GM19467 (cell line): ENCODE measurements at regions not wholly inside any gene's neighbourhood (a gene's known extent, or its start where the extent isn't known, plus 50 kb on each side); places are given as distances from the start of the nearest gene placed in this dataset.
"Not testable (repeated sequence)": the region's sequence is repeated elsewhere in the genome, so short reads cannot be mapped to it uniquely, and the experiment has no call there.

ENCODE experiments used
- ATAC-seq: cut with Tn5 transposase; IDR thresholded peaks from one replicate; pipeline ENCODE4 v1.9.1; 2021; ENCODE audit warnings: mild to moderate bottlenecking, moderate library complexity; ENCODE audit not compliant: unreplicated experiment

- ATAC-seq, result no peak
Measured at GRCh38 chr5:28313953-28314352, 1275.6 kb upstream of the CDH9 start.

GRCh38 chr5:28313321-28313951 is 1275.0 kb upstream of the CDH9 start:
- ATAC-seq, result no peak

- no peak for ATAC-seq
Measured at GRCh38 chr5:28310696-28311095, 1272.3 kb upstream of the CDH9 start.

- no peak for ATAC-seq
Measured at GRCh38 chr5:28305891-28306290, 1267.5 kb upstream of the CDH9 start.

GRCh38 chr5:28301712-28302111 is 1263.3 kb upstream of the CDH9 start:
- ATAC-seq, result no peak

GRCh38 chr5:28296254-28297013 is 1258.0 kb upstream of the CDH9 start:
- ATAC-seq, result no peak

DNA sequence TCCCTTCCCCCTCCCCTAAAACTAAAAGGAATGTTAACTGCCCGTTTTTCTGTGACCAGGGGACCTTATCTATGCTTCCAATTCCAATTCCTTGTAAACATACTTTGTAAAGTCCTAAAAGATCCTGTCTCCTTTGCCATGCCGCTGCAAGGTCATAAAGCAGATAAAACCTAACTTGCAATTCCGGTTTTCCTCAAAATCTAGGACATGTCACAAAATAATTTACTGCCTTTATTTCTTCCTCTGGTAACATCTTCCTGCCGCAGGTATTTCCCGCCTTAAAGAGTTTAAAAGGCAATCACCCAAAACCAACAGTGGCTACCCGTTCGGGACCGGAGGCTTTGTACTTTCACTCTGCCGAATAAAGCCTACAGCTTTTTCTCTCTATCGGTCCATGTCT is 1248.6 kb upstream of the CDH9 start:
- ATAC-seq, result not testable (repeated sequence)

DNA sequence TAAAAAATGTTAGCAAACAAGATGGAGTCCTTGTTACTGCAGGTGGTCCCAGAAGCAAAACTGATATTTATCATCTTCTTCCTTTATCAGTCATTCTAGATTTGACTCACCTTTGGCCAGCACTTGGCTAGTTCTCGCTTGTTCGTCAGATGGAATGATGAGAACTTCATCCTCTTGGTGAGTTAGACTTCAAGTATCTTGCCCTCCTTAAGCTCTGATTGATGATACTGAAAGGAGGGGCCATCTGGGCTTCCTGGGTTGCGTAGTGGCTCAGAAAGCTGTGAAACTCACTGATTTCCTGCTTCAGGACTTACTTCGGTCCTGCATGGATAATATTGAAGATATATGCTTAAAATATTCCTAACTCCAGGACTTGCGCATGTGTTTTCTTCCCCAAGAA is 1248.2 kb upstream of the CDH9 start:
- ATAC-seq, result no peak

DNA sequence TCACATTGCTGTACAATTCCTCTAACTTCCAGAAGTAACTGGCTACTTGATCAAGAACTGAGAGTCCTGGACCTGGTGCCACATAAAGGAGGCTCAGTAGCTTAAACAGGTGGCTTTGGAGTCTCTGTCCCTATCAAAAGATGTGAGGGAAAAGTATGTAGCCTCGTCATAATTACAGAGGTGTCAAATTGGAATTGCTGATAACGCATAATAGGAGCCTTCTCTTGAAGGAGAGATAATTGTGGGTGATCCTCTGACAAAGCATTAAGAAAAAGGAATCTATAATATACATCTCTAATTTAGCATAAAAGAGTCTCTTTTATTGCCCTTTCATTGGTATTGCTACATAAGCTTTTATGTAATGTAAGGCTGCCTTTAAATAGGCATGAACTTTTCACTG is 1246.4 kb upstream of the CDH9 start:
- ATAC-seq, result no peak

DNA sequence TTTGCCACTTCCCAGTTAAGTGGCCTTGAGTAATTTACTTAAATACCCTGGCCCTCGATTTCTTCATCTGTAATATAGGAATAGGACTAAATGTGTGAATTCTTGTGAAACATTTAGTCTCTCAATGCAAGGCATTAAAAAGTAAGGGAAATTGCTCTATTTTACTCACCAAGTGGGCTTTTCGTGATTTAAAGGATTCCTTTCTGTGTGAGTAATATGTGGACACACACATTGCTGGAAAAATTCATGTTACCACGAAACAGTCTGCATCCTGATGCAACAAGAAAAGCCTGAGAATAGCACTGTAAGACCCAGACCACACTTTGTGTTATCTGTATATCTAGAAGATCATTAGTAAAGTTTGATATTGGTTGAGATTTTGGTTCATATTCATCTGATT is 1243.0 kb upstream of the CDH9 start:
- no peak for ATAC-seq

- ATAC-seq, result no peak
Measured at GRCh38 chr5:28275931-28276330, 1237.5 kb upstream of the CDH9 start.

DNA sequence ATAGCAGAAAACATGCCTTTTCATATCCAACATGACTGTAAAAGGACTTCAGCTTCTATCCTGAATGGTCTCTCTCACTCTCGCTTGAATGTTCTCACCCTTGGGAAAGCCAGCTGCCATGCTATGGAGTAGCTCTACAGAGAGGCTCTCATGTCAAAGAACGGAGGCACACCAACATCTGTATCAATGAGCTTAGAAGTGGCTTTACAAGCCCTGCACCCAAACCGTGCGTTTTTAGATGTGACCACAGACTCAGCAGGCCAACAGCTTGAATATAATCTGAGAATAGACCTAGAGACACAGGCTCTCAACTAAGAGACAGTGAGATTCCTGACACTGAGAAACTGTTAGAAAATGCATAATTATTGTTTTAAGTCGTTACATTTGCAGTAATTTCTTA is 1231.6 kb upstream of the CDH9 start:
- ATAC-seq, result no peak

GRCh38 chr5:28265877-28266276 is 1227.5 kb upstream of the CDH9 start:
- no peak for ATAC-seq

DNA sequence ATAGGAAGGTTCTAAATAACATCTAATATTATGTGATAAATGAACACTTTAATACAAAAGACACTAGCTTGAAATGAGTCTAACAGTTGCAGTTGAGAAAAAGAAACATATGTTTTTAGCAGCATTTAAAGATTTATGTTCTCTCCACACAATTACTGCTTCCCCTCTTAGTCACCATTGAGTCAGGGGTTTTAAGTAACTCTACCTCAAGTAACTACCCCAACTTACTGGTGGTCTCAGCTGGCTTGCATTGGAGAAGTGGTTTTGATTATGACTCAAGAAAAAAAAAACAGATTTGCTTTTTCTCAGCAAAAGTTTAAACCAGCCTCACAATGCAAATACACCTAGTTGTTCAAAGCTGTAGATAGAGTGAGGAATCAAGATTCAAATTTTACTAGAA is 1216.5 kb upstream of the CDH9 start:
- ATAC-seq, result no peak

- no peak for ATAC-seq
Measured at GRCh38 chr5:28253431-28253830, 1215.0 kb upstream of the CDH9 start.

- no peak for ATAC-seq
Measured at GRCh38 chr5:28249771-28250415, 1211.5 kb upstream of the CDH9 start.

- no peak for ATAC-seq
Measured at GRCh38 chr5:28234356-28234968, 1196.1 kb upstream of the CDH9 start.

- ATAC-seq, result no peak
Measured at GRCh38 chr5:28226407-28226806, 1188.0 kb upstream of the CDH9 start.

GRCh38 chr5:28219539-28219938 is 1181.2 kb upstream of the CDH9 start:
- ATAC-seq, result no peak

GRCh38 chr5:28217695-28218094 is 1179.3 kb upstream of the CDH9 start:
- no peak for ATAC-seq

GRCh38 chr5:28216939-28217360 is 1178.6 kb upstream of the CDH9 start:
- ATAC-seq, result no peak

GRCh38 chr5:28215091-28215490 is 1176.7 kb upstream of the CDH9 start:
- no peak for ATAC-seq
